HEK293T (cell line): ENCODE measurements at regions not wholly inside any gene's neighbourhood (a gene's known extent, or its start where the extent isn't known, plus 50 kb on each side); places are given as distances from the start of the nearest gene placed in this dataset.

Experiments used
- ELF4 ChIP-seq: fragments of 450-650 bp; IDR thresholded peaks from 2 replicates; pipeline ENCODE4 v1.6.1; 2017; ENCODE audit warnings: antibody characterized with exemption
- FOXK2 ChIP-seq: fragments of 450-650 bp; IDR thresholded peaks from 2 replicates; pipeline ENCODE4 v1.6.1; 2016; ENCODE audit warnings: mild to moderate bottlenecking
- HDGF ChIP-seq: fragments of 450-650 bp; IDR thresholded peaks from 2 replicates; pipeline ENCODE4 v1.6.1; 2017; ENCODE audit warnings: antibody characterized with exemption, borderline replicate concordance
- PKNOX1 ChIP-seq: fragments of 450-650 bp; IDR thresholded peaks from 2 replicates; pipeline ENCODE4 v1.6.1; 2016
- SP1 ChIP-seq: fragments of 450-650 bp; IDR thresholded peaks from 2 replicates; pipeline ENCODE4 v1.6.1; 2017

GRCh38 chr16:60091071-60091470 is 1357.0 kb upstream of the GOT2 start:
- TF ChIP-seq ELF4 (no peak), FOXK2 (no peak), PKNOX1 (no peak), SP1 (no peak), HDGF (no peak)
